ENCODE measurements at regions not wholly inside any gene's neighbourhood (a gene's known extent, or its start where the extent isn't known, plus 50 kb on each side); places are given as distances from the start of the nearest gene placed in this dataset.
"Not testable (repeated sequence)": the region's sequence is repeated elsewhere in the genome, so short reads cannot be mapped to it uniquely, and the experiment has no call there.

DNA sequence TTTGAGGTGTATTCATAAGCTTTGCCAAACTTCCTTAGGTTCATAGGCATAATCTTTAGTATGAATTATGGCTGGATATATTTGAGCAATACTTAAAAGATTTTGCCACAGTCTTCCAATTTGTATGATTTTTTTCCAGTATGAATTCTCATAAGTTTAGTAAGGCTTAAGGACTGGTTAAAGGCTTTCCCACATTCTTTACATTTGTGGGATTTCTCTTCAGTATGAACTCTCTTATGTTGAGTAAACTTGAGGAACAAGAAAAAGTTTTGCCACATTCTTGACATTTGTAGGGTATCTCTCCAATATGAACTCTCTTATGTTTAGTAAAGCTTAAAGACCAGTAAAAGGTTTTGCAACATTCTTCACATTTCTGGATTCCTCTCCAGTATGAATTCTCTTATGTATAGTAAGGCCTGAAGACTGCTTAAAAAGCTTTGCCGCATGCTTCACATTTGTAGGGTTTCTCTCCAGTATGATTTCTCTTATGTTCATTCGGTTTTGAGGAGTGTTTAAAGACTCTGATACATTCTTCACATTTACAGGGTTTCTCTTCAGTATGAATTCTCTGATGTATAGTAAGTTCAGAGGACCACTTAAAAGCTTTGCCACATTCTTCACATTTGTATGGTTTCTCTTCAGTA is 302.6 kb downstream of the ZNF33B start:
- TF ChIP-seq, protein P1, sequence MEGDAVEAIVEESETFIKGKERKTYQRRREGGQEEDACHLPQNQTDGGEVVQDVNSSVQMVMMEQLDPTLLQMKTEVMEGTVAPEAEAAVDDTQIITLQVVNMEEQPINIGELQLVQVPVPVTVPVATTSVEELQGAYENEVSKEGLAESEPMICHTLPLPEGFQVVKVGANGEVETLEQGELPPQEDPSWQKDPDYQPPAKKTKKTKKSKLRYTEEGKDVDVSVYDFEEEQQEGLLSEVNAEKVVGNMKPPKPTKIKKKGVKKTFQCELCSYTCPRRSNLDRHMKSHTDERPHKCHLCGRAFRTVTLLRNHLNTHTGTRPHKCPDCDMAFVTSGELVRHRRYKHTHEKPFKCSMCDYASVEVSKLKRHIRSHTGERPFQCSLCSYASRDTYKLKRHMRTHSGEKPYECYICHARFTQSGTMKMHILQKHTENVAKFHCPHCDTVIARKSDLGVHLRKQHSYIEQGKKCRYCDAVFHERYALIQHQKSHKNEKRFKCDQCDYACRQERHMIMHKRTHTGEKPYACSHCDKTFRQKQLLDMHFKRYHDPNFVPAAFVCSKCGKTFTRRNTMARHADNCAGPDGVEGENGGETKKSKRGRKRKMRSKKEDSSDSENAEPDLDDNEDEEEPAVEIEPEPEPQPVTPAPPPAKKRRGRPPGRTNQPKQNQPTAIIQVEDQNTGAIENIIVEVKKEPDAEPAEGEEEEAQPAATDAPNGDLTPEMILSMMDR (optimal IDR thresholded peaks at IDR 0.05 in 1 of 3, IDR thresholded peaks at IDR 0.05 in 1 of 3, conservative IDR thresholded peaks at IDR 0.05 in 1 of 3; ENCODE audit: extremely low read depth in 1 of 3, insufficient read depth in 2 of 3, low read length in 3 of 3) = not testable (repeated sequence)
- not testable (repeated sequence) for TF ChIP-seq EZH2 (IDR thresholded peaks at IDR 0.05; ENCODE audit: low read length)
